MM.1S (cell line): ENCODE measurements at regions not wholly inside any gene's neighbourhood (a gene's known extent, or its start where the extent isn't known, plus 50 kb on each side); places are given as distances from the start of the nearest gene placed in this dataset.

Experiments used
- DNase-seq: peaks from one replicate; pipeline ENCODE4 v3.0.0-alpha.2; 2015
- H2AFZ ChIP-seq: fragments of 300-600 bp; sonication (generic); 2 replicates; pipeline ENCODE4 v1.6.0; 2016; ENCODE audit warnings: antibody characterized with exemption, low read length
- H3F3A ChIP-seq: fragments of 300-600 bp; sonication (generic); 2 replicates; pipeline ENCODE4 v1.6.1; 2016; ENCODE audit warnings: mild to moderate bottlenecking, antibody characterized with exemption, low read length, moderate library complexity, mixed read lengths; ENCODE audit not compliant: insufficient read depth
- H3K27ac ChIP-seq: fragments of 300-600 bp; sonication (generic); 2 replicates; pipeline ENCODE4 v1.5.1; 2016; ENCODE audit warnings: mild to moderate bottlenecking, low read length
- H3K27me3 ChIP-seq: fragments of 300-600 bp; sonication (generic); replicated peaks from 2 replicates; pipeline ENCODE4 v1.6.0; 2016; ENCODE audit warnings: low read length; ENCODE audit not compliant: insufficient read depth
- H3K36me3 ChIP-seq: fragments of 300-600 bp; sonication (generic); replicated peaks from 2 replicates; pipeline ENCODE4 v1.6.1; 2016; ENCODE audit warnings: mild to moderate bottlenecking, low read length, mixed read lengths; ENCODE audit not compliant: insufficient read depth
- H3K4me1 ChIP-seq: fragments of 300-600 bp; sonication (generic); 2 replicates; pipeline ENCODE4 v1.6.1; 2016; ENCODE audit warnings: low read length, mixed read lengths
- H3K4me2 ChIP-seq: fragments of 300-600 bp; sonication (generic); 2 replicates; pipeline ENCODE4 v1.6.0; 2016; ENCODE audit warnings: low read depth, low read length
- H3K4me3 ChIP-seq: fragments of 300-600 bp; sonication (generic); 2 replicates; pipeline ENCODE4 v1.5.1; 2016; ENCODE audit warnings: low read length, mixed read lengths
- H3K79me2 ChIP-seq: fragments of 300-600 bp; sonication (generic); 2 replicates; pipeline ENCODE4 v1.6.1; 2016; ENCODE audit warnings: mixed run types, low read length, mixed read lengths
- H3K9ac ChIP-seq: fragments of 300-600 bp; sonication (generic); 2 replicates; pipeline ENCODE4 v1.6.1; 2016; ENCODE audit warnings: low read length, mixed read lengths
- H3K9me2 ChIP-seq: fragments of 300-600 bp; sonication (generic); replicated peaks from 2 replicates; pipeline ENCODE4 v1.6.1; 2016; ENCODE audit warnings: mild to moderate bottlenecking, low read length, mixed read lengths; ENCODE audit not compliant: insufficient read depth
- H3K9me3 ChIP-seq: fragments of 300-600 bp; sonication (generic); replicated peaks from 2 replicates; pipeline ENCODE4 v1.6.1; 2016; ENCODE audit warnings: mild to moderate bottlenecking, low read length, mixed read lengths; ENCODE audit not compliant: insufficient read depth
- H4K20me1 ChIP-seq: fragments of 300-600 bp; sonication (generic); 2 replicates; pipeline ENCODE4 v1.6.1; 2016; ENCODE audit warnings: mild to moderate bottlenecking, low read length, moderate library complexity, mixed read lengths; ENCODE audit not compliant: insufficient read depth
- EZH2 ChIP-seq: fragments of 300-600 bp; sonication (generic); optimal IDR thresholded peaks from 2 replicates; pipeline ENCODE3; 2017; ENCODE audit warnings: low read depth, mild to moderate bottlenecking, antibody characterized with exemption, low read length, mixed read lengths
- EZH2phosphoT487 ChIP-seq: fragments of 300-600 bp; sonication (generic); IDR thresholded peaks from 2 replicates; pipeline ENCODE4 v1.6.1; 2018; ENCODE audit warnings: antibody characterized with exemption, low read length
- TF ChIP-seq, protein P1 (sequence below): fragments of 300-600 bp; sonication (generic); IDR thresholded peaks from 2 replicates; pipeline ENCODE4 v1.5.1; 2016; ENCODE audit warnings: antibody characterized with exemption, low read length, mixed read lengths

DNA sequence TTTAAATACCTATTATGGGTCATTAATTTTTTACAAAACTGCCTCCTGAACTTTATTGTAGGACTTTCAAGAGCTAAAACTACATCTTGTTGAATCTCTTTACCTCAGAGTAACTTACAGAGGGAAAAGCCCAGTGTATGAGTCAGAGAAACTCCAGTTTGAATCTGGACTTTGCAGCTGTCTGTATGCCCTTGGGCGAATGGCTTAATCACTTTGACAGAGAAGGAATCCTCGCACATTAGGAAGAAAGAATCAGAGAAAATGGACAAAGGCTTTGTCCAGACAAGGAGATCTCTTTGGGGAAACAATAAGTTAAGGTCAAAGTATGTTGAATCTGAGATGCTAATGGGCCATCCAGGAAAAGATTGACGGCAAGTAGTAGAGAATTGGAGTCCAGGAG lies 484.2 kb upstream of the CELF2 start:
- Histone ChIP-seq H3K4me3 (no peak overlapping the region), H3K4me2 (no peak overlapping the region), H3K36me3 (no peaks in the 10 kb centered on the region), H2AFZ (no peak overlapping the region), H3K27ac (no peak overlapping the region), H3K9me2 (no peaks in the 10 kb centered on the region), H3F3A (no peaks in the 10 kb centered on the region), H3K79me2 (no peaks in the 10 kb centered on the region), H3K4me1 (no peaks in the 10 kb centered on the region), H3K9me3 (no peaks in the 10 kb centered on the region), H4K20me1 (no peaks in the 10 kb centered on the region), H3K27me3 (no peaks in the 10 kb centered on the region), H3K9ac (no peak overlapping the region)
- TF ChIP-seq EZH2phosphoT487 (no peak), EZH2 (no peak)
- TF ChIP-seq, protein P1, sequence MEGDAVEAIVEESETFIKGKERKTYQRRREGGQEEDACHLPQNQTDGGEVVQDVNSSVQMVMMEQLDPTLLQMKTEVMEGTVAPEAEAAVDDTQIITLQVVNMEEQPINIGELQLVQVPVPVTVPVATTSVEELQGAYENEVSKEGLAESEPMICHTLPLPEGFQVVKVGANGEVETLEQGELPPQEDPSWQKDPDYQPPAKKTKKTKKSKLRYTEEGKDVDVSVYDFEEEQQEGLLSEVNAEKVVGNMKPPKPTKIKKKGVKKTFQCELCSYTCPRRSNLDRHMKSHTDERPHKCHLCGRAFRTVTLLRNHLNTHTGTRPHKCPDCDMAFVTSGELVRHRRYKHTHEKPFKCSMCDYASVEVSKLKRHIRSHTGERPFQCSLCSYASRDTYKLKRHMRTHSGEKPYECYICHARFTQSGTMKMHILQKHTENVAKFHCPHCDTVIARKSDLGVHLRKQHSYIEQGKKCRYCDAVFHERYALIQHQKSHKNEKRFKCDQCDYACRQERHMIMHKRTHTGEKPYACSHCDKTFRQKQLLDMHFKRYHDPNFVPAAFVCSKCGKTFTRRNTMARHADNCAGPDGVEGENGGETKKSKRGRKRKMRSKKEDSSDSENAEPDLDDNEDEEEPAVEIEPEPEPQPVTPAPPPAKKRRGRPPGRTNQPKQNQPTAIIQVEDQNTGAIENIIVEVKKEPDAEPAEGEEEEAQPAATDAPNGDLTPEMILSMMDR, result no peak
- no peak for DNase-seq

GRCh38 chr10:10538326-10538725 lies 479.3 kb upstream of the CELF2 start:
- Histone ChIP-seq H3K27me3 (no peaks in the 10 kb centered on the region), H3K4me2 (no peak overlapping the region), H3K27ac (no peak overlapping the region), H3K9me3 (no peaks in the 10 kb centered on the region), H3K4me1 (no peaks in the 10 kb centered on the region), H3F3A (no peaks in the 10 kb centered on the region), H3K4me3 (no peak overlapping the region), H2AFZ (no peak overlapping the region), H3K36me3 (no peaks in the 10 kb centered on the region), H3K9ac (no peak overlapping the region), H3K79me2 (no peaks in the 10 kb centered on the region), H4K20me1 (no peaks in the 10 kb centered on the region), H3K9me2 (no peaks in the 10 kb centered on the region)
- TF ChIP-seq EZH2, result no peak
- no peak for TF ChIP-seq EZH2phosphoT487
- TF ChIP-seq, protein P1, result no peak
- DNase-seq, result no peak

GRCh38 chr10:10540398-10540797 lies 477.3 kb upstream of the CELF2 start:
- Histone ChIP-seq H3K27me3 (no peaks in the 10 kb centered on the region), H3K79me2 (no peaks in the 10 kb centered on the region), H3K4me2 (no peak overlapping the region), H3K9me2 (no peaks in the 10 kb centered on the region), H2AFZ (no peak overlapping the region), H3K36me3 (no peaks in the 10 kb centered on the region), H3K4me3 (no peak overlapping the region), H3K9me3 (no peaks in the 10 kb centered on the region), H3K27ac (no peak overlapping the region), H3K4me1 (no peaks in the 10 kb centered on the region), H3K9ac (no peak overlapping the region), H3F3A (no peaks in the 10 kb centered on the region), H4K20me1 (no peaks in the 10 kb centered on the region)
- DNase-seq, result no peak
- TF ChIP-seq EZH2phosphoT487 (no peak), EZH2 (no peak)
- TF ChIP-seq, protein P1, result no peak
